ENCODE measurements at regions not wholly inside any gene's neighbourhood (a gene's known extent, or its start where the extent isn't known, plus 50 kb on each side); places are given as distances from the start of the nearest gene placed in this dataset.

DNA sequence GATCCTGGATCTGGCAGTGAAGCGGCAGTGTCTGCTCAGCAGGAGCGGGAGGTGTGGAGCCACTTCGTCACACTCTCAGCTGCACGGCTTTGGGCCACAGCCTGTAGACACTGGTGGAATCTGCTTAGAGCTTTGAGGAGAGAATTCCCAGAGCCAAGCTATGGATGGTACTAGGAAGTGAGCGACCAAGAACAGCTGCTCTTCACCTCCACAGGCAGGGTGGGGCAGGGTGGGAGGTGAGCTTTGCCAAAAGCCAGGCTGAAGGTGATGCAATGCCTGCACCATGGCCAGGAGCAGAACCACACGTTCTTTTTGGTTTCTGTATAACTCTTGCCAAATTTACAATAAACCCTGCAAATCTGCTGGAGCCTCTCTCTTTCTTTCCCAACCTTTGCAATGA is 226.1 kb downstream of the ANKRD30B start:
- no peak for TF ChIP-seq POLR2A (IDR thresholded peaks at IDR 0.05; ENCODE audit: low read depth, low read length)
- TF ChIP-seq, protein P1, sequence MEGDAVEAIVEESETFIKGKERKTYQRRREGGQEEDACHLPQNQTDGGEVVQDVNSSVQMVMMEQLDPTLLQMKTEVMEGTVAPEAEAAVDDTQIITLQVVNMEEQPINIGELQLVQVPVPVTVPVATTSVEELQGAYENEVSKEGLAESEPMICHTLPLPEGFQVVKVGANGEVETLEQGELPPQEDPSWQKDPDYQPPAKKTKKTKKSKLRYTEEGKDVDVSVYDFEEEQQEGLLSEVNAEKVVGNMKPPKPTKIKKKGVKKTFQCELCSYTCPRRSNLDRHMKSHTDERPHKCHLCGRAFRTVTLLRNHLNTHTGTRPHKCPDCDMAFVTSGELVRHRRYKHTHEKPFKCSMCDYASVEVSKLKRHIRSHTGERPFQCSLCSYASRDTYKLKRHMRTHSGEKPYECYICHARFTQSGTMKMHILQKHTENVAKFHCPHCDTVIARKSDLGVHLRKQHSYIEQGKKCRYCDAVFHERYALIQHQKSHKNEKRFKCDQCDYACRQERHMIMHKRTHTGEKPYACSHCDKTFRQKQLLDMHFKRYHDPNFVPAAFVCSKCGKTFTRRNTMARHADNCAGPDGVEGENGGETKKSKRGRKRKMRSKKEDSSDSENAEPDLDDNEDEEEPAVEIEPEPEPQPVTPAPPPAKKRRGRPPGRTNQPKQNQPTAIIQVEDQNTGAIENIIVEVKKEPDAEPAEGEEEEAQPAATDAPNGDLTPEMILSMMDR (conservative IDR thresholded peaks at IDR 0.05; ENCODE audit: low read depth, low read length): no peak
